ENCODE measurements at regions not wholly inside any gene's neighbourhood (a gene's known extent, or its start where the extent isn't known, plus 50 kb on each side); places are given as distances from the start of the nearest gene placed in this dataset.

GRCh38 chr3:64825404-64826120 is 137.8 kb upstream of the ADAMTS9 start:
- DNase-seq (ENCODE audit: extremely low read depth, low read depth): no peak

DNA sequence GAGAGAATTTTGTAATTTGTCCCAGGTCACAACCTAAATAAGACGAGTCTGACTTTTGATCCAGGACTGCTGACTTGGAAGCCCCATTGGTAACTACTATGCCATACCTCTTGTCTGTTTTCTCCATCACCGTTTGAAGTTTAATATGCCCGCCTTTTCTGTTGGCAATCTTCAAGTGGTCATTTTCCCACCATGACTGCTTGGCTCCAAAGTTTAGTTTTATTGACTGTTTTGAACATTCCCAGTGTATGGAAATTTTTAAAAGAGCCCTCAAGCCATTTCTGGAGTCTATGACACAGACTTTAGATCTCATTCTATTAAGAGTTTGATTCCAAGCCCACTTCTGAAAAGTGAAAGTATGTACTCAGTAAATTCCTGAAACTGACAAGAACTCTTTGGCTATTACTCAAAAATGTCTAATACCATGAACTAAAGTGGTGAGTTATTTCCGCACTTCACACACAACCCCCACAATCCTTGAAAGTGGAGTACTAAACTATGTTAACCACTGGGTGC is 136.7 kb upstream of the ADAMTS9 start:
- DNase-seq (ENCODE audit: extremely low read depth, low read depth): no peak

DNA sequence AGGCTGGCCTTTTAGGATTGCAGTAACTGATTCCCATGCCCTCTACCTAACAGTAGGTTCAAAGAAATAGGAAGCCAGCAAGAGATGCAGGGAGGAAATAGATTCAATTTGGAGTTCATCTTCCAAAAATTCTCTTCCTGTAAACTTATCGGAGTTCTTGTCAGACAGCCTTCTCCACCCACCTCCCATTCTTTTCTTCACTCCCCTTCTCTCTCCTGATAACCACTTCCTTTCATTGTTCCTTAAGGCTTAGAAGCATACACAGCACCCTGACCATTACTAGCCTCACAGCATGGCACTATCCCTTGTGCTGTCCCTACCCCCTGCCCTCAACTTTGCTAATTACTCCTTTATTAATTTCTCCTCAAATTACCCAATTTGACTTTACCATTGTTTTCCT is 130.4 kb upstream of the ADAMTS9 start:
- DNase-seq (ENCODE audit: extremely low read depth, low read depth): no peak

GRCh38 chr3:64816355-64816754 is 128.6 kb upstream of the ADAMTS9 start:
- no peak for DNase-seq (ENCODE audit: extremely low read depth, low read depth)

- DNase-seq (ENCODE audit: extremely low read depth, low read depth): no peak
These were observed 128.0 kb upstream of the ADAMTS9 start for GRCh38 chr3:64815789-64816188.

- no peak for DNase-seq (ENCODE audit: extremely low read depth, low read depth)
These were observed 127.4 kb upstream of the ADAMTS9 start for GRCh38 chr3:64815195-64815631.

GRCh38 chr3:64814351-64814750 is 126.6 kb upstream of the ADAMTS9 start:
- DNase-seq (ENCODE audit: extremely low read depth, low read depth): no peak

GRCh38 chr3:64813326-64813725 is 125.5 kb upstream of the ADAMTS9 start:
- no peak for DNase-seq (ENCODE audit: extremely low read depth, low read depth)

GRCh38 chr3:64809086-64809485 is 121.3 kb upstream of the ADAMTS9 start:
- DNase-seq (ENCODE audit: extremely low read depth, low read depth): no peak

DNA sequence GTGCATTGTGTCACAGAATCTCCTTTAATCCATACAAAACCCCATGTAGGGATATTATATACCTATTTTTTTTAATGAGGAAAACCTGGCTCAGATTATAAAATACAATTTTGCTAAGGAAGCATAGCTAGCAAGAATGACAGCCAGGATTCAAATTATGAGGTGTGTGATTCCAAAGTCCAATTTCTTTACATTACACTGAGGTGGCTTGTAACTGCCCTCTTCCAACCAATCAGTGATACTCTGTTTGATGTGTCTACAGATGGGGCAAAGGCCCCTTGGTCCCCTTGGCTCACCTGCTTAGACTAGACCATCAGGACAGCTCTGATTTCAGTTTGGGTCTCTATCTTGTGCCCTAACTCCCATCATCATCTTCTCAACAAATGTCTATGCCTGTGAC is 120.3 kb upstream of the ADAMTS9 start:
- no peak for DNase-seq (ENCODE audit: extremely low read depth, low read depth)

GRCh38 chr3:64806668-64807605 is 119.1 kb upstream of the ADAMTS9 start:
- DNase-seq (ENCODE audit: extremely low read depth, low read depth): no peak

DNA sequence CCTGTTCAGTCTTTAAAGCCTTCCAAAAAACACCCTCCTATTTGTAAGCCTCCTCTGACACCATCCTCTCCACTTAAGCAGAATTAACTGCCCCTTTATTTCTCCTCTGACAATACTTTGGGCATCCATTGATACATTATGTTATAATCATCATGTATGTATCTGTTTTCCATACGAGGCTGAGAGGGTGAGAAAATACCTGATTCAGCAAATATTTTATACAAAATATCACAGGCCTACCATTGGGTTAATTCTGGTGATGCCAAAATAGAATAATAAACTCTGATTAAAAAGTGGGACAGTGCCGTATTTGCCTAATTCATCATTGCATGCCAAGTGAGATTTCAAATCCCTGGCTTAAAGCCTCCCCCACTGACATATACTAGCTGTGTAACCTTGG is 118.2 kb upstream of the ADAMTS9 start:
- no peak for DNase-seq (ENCODE audit: extremely low read depth, low read depth)

DNA sequence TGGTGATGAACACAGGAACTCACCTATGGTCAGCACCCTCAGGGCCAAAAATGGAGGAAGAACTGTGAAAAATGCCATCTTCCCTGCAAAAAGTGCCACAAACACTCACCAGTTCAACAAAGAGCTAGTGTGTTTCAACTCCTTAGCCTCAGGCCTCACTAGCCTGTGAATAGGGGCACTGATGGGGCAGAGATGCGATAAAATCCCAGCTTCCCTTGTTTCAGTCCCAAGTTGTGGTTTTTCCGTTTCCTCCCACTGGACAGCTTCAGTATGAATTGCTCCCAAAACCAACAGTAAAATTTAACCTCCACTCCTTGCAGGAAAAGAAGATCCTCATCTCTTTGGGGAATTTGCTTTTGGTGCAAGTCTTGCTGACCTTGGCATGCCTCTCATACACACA is 117.4 kb upstream of the ADAMTS9 start:
- no peak for DNase-seq (ENCODE audit: extremely low read depth, low read depth)

- no peak for DNase-seq (ENCODE audit: extremely low read depth, low read depth)
These were observed 115.7 kb upstream of the ADAMTS9 start for GRCh38 chr3:64803469-64803868.

DNA sequence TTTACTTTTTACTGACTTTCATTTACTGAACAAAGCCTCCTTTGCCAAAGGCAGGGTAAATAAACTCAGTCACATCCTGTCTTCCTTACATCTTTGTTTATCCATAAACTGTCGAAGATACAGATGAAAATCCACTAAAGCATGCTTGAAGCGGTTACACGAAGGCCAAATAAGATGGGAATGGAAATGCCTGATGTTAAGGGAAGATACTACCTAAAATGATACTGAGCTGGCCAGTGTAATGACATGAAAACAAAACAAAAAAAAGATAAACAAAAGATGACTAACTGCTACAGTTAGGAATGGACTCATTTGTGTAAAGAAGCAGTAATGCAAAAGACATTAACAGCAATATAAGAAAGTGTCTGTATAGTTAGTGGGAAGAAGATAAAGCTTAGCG is 114.7 kb upstream of the ADAMTS9 start:
- no peak for DNase-seq (ENCODE audit: extremely low read depth, low read depth)

GRCh38 chr3:64801856-64802255 is 114.1 kb upstream of the ADAMTS9 start:
- DNase-seq (ENCODE audit: extremely low read depth, low read depth): no peak

- DNase-seq (ENCODE audit: extremely low read depth, low read depth): no peak
These were observed 111.8 kb upstream of the ADAMTS9 start for GRCh38 chr3:64799606-64800005.

DNA sequence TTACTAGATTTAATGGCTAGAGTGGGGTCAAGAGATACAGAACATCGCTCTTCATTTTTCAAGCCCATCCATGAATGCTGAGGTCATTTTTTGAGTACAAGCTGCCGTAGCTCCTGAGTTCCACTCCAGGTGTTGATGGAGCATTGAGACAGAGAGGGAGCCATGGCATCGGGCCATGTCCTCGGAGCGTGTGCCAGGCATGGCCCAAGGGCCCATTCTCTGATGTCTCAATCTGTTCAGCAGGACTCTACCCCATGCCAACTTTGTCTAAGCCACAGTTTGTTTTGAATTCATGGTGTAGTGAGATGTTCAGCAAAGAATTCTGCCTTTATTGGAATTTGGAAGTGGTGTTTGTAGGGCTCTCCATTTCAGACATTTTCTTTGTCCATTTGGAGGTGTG is 110.5 kb upstream of the ADAMTS9 start:
- DNase-seq (ENCODE audit: extremely low read depth, low read depth): no peak

GRCh38 chr3:64796607-64797399 is 109.0 kb upstream of the ADAMTS9 start:
- no peak for DNase-seq (ENCODE audit: extremely low read depth, low read depth)

DNA sequence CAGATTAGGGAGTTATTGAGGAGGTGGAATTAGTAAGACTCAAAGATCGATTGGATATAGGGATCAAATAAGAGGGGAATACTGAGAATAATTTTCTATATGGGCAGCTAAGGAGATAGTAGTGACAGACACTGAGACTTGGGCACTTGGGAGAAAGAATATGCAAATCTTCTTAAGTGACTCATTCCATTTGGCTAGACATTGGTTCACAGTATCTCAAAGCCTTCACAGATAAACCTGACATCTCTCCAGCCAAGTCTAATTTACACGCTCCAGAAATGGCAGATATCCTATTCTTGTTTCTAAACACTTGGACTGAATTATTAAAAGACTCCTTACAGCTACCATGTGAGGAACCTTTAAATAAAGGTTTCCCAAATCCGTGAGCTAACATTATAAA is 104.6 kb upstream of the ADAMTS9 start:
- no peak for DNase-seq (ENCODE audit: extremely low read depth, low read depth)

GRCh38 chr3:64789111-64789510 is 101.3 kb upstream of the ADAMTS9 start:
- DNase-seq (ENCODE audit: extremely low read depth, low read depth): no peak
